Breast epithelium (tissue), 4 donors: ENCODE measurements at regions not wholly inside any gene's neighbourhood (a gene's known extent, or its start where the extent isn't known, plus 50 kb on each side); places are given as distances from the start of the nearest gene placed in this dataset.

Source experiments
- DNase-seq, 2 donors: peaks; one replicate each; pipeline ENCODE4 v3.0.0-alpha.2; 2019; ENCODE audit warnings: low spot score in 2 of 2
- H3K27ac ChIP-seq, 2 donors: fragments of 200-600 bp; sonication (generic) in 1 of 2; one replicate each; pipeline ENCODE4 v1.5.1; 2016 to 2019; ENCODE audit warnings: mild to moderate bottlenecking in 1 of 2
- H3K27me3 ChIP-seq, 2 donors: fragments of 200-600 bp; sonication (generic) in 1 of 2; one replicate each; pipeline versions ENCODE4 v1.5.1 to v1.6.0; 2017 to 2019; ENCODE audit warnings: control low read depth in 1 of 2, mild to moderate bottlenecking in 1 of 2
- H3K36me3 ChIP-seq: fragments of 200-600 bp; one replicate; pipeline ENCODE4 v1.5.1; 2019
- H3K4me1 ChIP-seq, 2 donors: fragments of 200-600 bp; sonication (generic); one replicate each; pipeline ENCODE4 v1.5.1; 2016 to 2019; ENCODE audit warnings: control low read depth in 1 of 2
- H3K4me3 ChIP-seq, 3 donors: fragments of 200-600 bp; sonication (generic); 1 replicate in 2 of 3; 2 replicates in 1 of 3; pipeline ENCODE4 v1.5.1; 2016 to 2019; ENCODE audit warnings: mild to moderate bottlenecking in 3 of 3, moderate library complexity in 2 of 3
- H3K9me3 ChIP-seq, 2 donors: fragments of 200-600 bp; sonication (generic) in 1 of 2; one replicate each; pipeline ENCODE4 v1.5.1; 2016 to 2019; ENCODE audit warnings: control low read depth in 1 of 2
- CTCF ChIP-seq, 3 donors: fragments of 450-650 bp; IDR thresholded peaks; one replicate each; pipeline ENCODE4 v1.5.1; 2016 to 2017; ENCODE audit warnings: antibody characterized with exemption in 3 of 3, mild to moderate bottlenecking in 3 of 3, moderate library complexity in 3 of 3
- POLR2A ChIP-seq: fragments of 450-650 bp; IDR thresholded peaks from one replicate; pipeline ENCODE4 v1.6.1; 2016; ENCODE audit warnings: antibody characterized with exemption, mild to moderate bottlenecking, moderate library complexity
- POLR2AphosphoS5 ChIP-seq, 3 donors: sonication (generic); formaldehyde crosslinking; IDR thresholded peaks; one replicate each; pipeline ENCODE4 v1.6.1; 2017; ENCODE audit warnings: antibody characterized with exemption in 3 of 3
- intact Hi-C: fragments of 100-400 bp; cut with DNase I; formaldehyde crosslinking; loops from one replicate; pipeline ENCODE4 v1.15.1; 2023; ENCODE audit warnings: low total_unique reads

GRCh38 chr10:8189458-8189857 lies 135.0 kb downstream of the GATA3 start:
- Histone ChIP-seq H3K36me3 (no peaks in the 10 kb centered on the region), H3K4me1 (no peaks in the 10 kb centered on the region), H3K27ac (no peak overlapping the region), H3K4me3 (no peak overlapping the region), H3K27me3 (no peaks in the 10 kb centered on the region), H3K9me3 (no peaks in the 10 kb centered on the region)
- TF ChIP-seq CTCF (IDR thresholded peaks at IDR 0.05) = no peak
- TF ChIP-seq POLR2AphosphoS5 (IDR thresholded peaks at IDR 0.05) = no peak
- no peak for TF ChIP-seq POLR2A
- DNase-seq = no peak
- intact Hi-C loops = no loop called here

- Histone ChIP-seq H3K4me1 (no peaks in the 10 kb centered on the region), H3K27me3 (no peaks in the 10 kb centered on the region), H3K4me3 (no peak overlapping the region), H3K36me3 (no peaks in the 10 kb centered on the region), H3K27ac (no peak overlapping the region), H3K9me3 (no peaks in the 10 kb centered on the region)
- intact Hi-C loops = no loop called here
- no peak for DNase-seq
- TF ChIP-seq POLR2A = no peak
- no peak for TF ChIP-seq POLR2AphosphoS5 (IDR thresholded peaks at IDR 0.05)
- TF ChIP-seq CTCF (IDR thresholded peaks at IDR 0.05) = no peak
Observed at GRCh38 chr10:8192301-8192700, 137.8 kb downstream of the GATA3 start.

GRCh38 chr10:8193546-8193945 lies 139.1 kb downstream of the GATA3 start:
- no peak for TF ChIP-seq CTCF (IDR thresholded peaks at IDR 0.05)
- TF ChIP-seq POLR2A = no peak
- no peak for TF ChIP-seq POLR2AphosphoS5 (IDR thresholded peaks at IDR 0.05)
- no peak overlapping the region for H3K27ac ChIP-seq
- intact Hi-C loops = no loop called here
- no peak for DNase-seq
- H3K9me3 ChIP-seq = no peaks in the 10 kb centered on the region
- no peak overlapping the region for H3K4me3 ChIP-seq
- no peaks in the 10 kb centered on the region for H3K4me1 ChIP-seq
- H3K27me3 ChIP-seq = no peaks in the 10 kb centered on the region
- H3K36me3 ChIP-seq = no peaks in the 10 kb centered on the region

GRCh38 chr10:8194050-8194449 lies 139.6 kb downstream of the GATA3 start:
- Histone ChIP-seq H3K4me3 (no peak overlapping the region), H3K27ac (no peak overlapping the region), H3K36me3 (no peaks in the 10 kb centered on the region), H3K27me3 (no peaks in the 10 kb centered on the region), H3K9me3 (no peaks in the 10 kb centered on the region), H3K4me1 (no peaks in the 10 kb centered on the region)
- intact Hi-C loops = no loop called here
- DNase-seq = no peak
- TF ChIP-seq CTCF (IDR thresholded peaks at IDR 0.05) (no peak), POLR2AphosphoS5 (IDR thresholded peaks at IDR 0.05) (no peak), POLR2A (no peak)

- H3K27ac ChIP-seq = no peak overlapping the region
- intact Hi-C loops = loop anchor here (2.0 kb wide), 1 partner anchor 58 kb away; no protein-coding TSS in a partner anchor
- no peak for TF ChIP-seq CTCF (IDR thresholded peaks at IDR 0.05)
- no peak for TF ChIP-seq POLR2A
- TF ChIP-seq POLR2AphosphoS5 (IDR thresholded peaks at IDR 0.05) = no peak
- no peaks in the 10 kb centered on the region for H3K36me3 ChIP-seq
- H3K9me3 ChIP-seq = no peaks in the 10 kb centered on the region
- no peak for DNase-seq
- H3K4me1 ChIP-seq = no peaks in the 10 kb centered on the region
- no peak overlapping the region for H3K4me3 ChIP-seq
- H3K27me3 ChIP-seq = no peaks in the 10 kb centered on the region
Observed at GRCh38 chr10:8206882-8207281, 152.4 kb downstream of the GATA3 start.
